Uterus (tissue), 3 donors: ENCODE measurements at regions not wholly inside any gene's neighbourhood (a gene's known extent, or its start where the extent isn't known, plus 50 kb on each side); places are given as distances from the start of the nearest gene placed in this dataset.

Experiments
- DNase-seq, 2 donors: peaks; one replicate each; pipeline ENCODE4 v3.0.0-alpha.2; 2019 to 2020
- H3K27ac ChIP-seq, 2 donors: fragments of 200-600 bp; sonication (generic); 1 replicate in 1 of 2; 2 replicates in 1 of 2; pipeline ENCODE4 v1.5.1; 2016 to 2018
- H3K27me3 ChIP-seq, 2 donors: fragments of 200-600 bp; sonication (generic); one replicate each; pipeline ENCODE4 v1.5.1; 2018 to 2019; ENCODE audit warnings: control low read depth in 1 of 2
- H3K36me3 ChIP-seq, 2 donors: fragments of 200-600 bp; sonication (generic); one replicate each; pipeline ENCODE4 v1.5.1; 2019; ENCODE audit warnings: control low read depth in 1 of 2
- H3K4me1 ChIP-seq, 2 donors: fragments of 200-600 bp; sonication (generic); one replicate each; pipeline ENCODE4 v1.5.1; 2018 to 2019; ENCODE audit warnings: control low read depth in 1 of 2
- H3K4me3 ChIP-seq, 2 donors: fragments of 200-600 bp; sonication (generic); 1 replicate in 1 of 2; 2 replicates in 1 of 2; pipeline ENCODE4 v1.5.1; 2018 to 2019; ENCODE audit warnings: mild to moderate bottlenecking in 1 of 2
- H3K9me3 ChIP-seq, 2 donors: fragments of 200-600 bp; sonication (generic); one replicate each; pipeline ENCODE4 v1.5.1; 2019; ENCODE audit warnings: control low read depth in 1 of 2
- POLR2A ChIP-seq, 2 donors: fragments of 450-650 bp; IDR thresholded peaks; one replicate each; pipeline ENCODE4 v1.6.1; 2016; ENCODE audit warnings: antibody characterized with exemption in 2 of 2, mild to moderate bottlenecking in 1 of 2, moderate library complexity in 1 of 2
- intact Hi-C: fragments of 100-400 bp; cut with DNase I; formaldehyde crosslinking; loops from one replicate; pipeline ENCODE4 v1.15.1; 2023; ENCODE audit warnings: low total_unique reads
- TF ChIP-seq, protein P1 (sequence below), 4 experiments: fragments of 200-600 bp in 2 of 4; fragments of 450-650 bp in 2 of 4; sonication (generic) in 2 of 4; IDR thresholded peaks; one replicate each; pipeline ENCODE4 v1.5.1; 2016 to 2019; ENCODE audit warnings: antibody characterized with exemption in 4 of 4, mild to moderate bottlenecking in 2 of 4, moderate library complexity in 1 of 4
- donor health status: DM: yes; HTN: yes; CAD: no.

DNA sequence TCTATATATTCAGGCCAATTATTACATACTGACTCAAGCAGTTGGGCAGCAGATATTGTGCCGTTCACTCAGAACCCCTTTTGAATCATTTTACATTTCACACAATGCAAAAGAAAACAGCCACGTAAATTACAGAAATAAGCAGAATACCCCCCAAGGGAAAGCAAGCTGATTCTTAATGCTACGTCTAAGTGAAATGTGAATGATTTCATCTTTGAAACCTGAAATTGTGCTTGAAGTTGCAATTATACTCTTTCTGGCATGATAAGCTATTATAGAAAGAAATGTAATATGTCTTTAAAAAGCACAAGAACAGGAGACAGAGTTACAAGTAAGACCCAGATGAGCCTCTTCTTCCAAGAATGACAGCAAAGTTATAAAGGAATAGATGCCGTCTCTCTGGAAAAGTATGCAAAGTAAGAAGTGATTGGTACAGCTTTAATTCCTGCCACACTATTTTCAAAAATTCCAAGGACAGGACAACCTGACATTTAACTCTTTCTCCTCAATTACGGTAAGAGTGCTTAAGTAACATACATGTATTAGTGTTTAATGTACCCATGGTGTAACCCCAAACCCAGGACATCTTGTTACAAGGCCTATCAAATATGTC, 891.5 kb upstream of the ADGRL2 start:
- DNase-seq: no peak
- TF ChIP-seq, protein P1, sequence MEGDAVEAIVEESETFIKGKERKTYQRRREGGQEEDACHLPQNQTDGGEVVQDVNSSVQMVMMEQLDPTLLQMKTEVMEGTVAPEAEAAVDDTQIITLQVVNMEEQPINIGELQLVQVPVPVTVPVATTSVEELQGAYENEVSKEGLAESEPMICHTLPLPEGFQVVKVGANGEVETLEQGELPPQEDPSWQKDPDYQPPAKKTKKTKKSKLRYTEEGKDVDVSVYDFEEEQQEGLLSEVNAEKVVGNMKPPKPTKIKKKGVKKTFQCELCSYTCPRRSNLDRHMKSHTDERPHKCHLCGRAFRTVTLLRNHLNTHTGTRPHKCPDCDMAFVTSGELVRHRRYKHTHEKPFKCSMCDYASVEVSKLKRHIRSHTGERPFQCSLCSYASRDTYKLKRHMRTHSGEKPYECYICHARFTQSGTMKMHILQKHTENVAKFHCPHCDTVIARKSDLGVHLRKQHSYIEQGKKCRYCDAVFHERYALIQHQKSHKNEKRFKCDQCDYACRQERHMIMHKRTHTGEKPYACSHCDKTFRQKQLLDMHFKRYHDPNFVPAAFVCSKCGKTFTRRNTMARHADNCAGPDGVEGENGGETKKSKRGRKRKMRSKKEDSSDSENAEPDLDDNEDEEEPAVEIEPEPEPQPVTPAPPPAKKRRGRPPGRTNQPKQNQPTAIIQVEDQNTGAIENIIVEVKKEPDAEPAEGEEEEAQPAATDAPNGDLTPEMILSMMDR (IDR thresholded peaks at IDR 0.05): no peak
- TF ChIP-seq POLR2A (IDR thresholded peaks at IDR 0.05): no peak
- Histone ChIP-seq H3K36me3 (no peaks in the 10 kb centered on the region), H3K4me3 (no peak overlapping the region), H3K9me3 (no peaks in the 10 kb centered on the region), H3K27ac (no peak overlapping the region), H3K4me1 (no peaks in the 10 kb centered on the region), H3K27me3 (no peaks in the 10 kb centered on the region)
- intact Hi-C loops: no loop called here

DNA sequence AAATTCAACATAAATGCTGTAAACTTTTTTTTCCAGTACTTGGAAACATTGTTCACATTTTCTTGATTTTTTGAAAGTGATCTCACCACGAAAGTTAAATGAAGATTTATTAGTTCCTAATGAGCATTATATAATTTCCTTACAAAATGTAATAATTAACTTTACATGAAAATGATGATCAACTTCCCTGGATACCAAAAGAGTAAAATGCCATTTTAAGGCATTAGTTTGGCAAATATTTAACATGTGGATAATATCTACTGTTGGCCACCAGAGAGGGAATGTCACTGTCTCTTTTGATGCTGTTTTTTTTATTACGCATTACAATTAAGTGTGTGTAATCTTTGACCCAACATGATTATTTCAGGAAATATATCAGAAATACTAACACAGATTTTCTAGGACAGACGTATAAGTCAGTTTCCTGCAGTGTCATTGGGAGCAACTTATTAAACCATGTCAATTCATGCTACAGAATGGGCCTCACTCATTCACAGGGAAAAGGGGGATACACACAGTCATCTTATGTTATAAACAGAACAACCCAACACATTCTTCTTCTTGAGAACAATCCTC, 903.9 kb upstream of the ADGRL2 start:
- TF ChIP-seq, protein P1 (IDR thresholded peaks at IDR 0.05): no peak
- no peak for TF ChIP-seq POLR2A (IDR thresholded peaks at IDR 0.05)
- Histone ChIP-seq H3K9me3 (no peaks in the 10 kb centered on the region), H3K4me3 (no peak overlapping the region), H3K27ac (no peak overlapping the region), H3K36me3 (no peaks in the 10 kb centered on the region), H3K4me1 (no peaks in the 10 kb centered on the region), H3K27me3 (no peaks in the 10 kb centered on the region)
- intact Hi-C loops: no loop called here
- no peak for DNase-seq

DNA sequence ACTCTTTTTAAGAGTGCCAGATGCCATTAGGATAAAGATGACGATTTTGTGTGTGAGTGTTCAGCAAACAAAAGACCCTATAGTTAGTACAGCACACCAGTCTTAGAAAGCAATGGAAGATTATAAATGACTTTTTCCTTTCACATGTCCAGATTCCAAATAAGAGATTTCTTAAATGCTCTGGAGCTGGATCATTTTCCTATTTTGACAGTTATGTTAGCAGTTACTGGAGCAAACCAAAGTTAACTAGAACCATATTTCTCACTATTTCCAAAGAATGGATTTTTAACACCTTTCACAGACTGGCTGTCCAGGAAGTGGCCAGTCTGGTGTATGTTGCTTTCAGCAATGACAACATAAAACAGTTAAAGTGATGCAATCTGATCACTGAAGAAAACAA, 905.8 kb upstream of the ADGRL2 start:
- H3K27me3 ChIP-seq: no peaks in the 10 kb centered on the region
- DNase-seq: no peak
- intact Hi-C loops: no loop called here
- no peak overlapping the region for H3K27ac ChIP-seq
- TF ChIP-seq POLR2A (IDR thresholded peaks at IDR 0.05): no peak
- TF ChIP-seq, protein P1 (IDR thresholded peaks at IDR 0.05): no peak
- H3K4me3 ChIP-seq: no peak overlapping the region
- no peaks in the 10 kb centered on the region for H3K9me3 ChIP-seq
- H3K4me1 ChIP-seq: no peaks in the 10 kb centered on the region
- H3K36me3 ChIP-seq: no peaks in the 10 kb centered on the region

DNA sequence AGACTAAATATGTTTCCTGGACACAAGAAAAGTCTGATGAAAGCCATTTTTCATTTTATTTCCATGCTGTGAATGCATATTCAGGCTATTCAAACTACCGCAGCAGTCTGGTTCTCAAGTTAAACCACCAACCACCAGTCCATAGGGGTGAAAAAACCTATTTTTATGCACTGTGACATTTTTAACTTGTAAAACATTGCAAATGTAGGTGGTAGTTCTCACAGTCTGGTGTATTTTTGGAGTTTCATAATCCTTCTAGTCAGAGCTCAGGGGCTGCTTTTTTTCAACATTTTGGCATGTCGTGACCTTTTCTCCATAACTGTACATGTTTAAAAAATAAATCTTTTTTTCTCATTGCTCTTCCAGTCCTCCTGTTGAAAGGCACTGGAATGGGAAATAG, 907.6 kb upstream of the ADGRL2 start:
- no peak for DNase-seq
- Histone ChIP-seq H3K4me3 (no peak overlapping the region), H3K27ac (no peak overlapping the region), H3K27me3 (no peaks in the 10 kb centered on the region), H3K4me1 (no peaks in the 10 kb centered on the region), H3K36me3 (no peaks in the 10 kb centered on the region), H3K9me3 (no peaks in the 10 kb centered on the region)
- TF ChIP-seq, protein P1 (IDR thresholded peaks at IDR 0.05): no peak
- TF ChIP-seq POLR2A (IDR thresholded peaks at IDR 0.05): no peak
- intact Hi-C loops: no loop called here

DNA sequence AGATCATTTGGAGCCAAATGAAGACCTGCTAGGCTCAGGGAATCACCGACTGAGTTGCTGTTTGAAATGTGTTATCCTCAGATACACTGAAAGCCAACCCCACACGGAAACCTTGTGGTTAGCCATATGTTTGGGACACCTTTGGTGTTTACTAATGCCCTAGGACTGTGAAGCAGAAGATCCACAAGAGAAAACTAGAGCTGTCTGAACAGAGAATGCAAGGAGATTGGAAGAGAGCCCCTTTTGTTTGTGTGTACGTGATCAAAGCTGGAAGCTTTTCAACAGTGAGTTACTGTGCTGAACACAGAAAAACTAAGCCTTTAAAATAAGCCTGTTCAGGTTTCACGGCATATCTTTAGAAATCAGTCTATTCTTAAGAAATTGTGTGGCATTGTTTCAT, 908.2 kb upstream of the ADGRL2 start:
- no peak for DNase-seq
- Histone ChIP-seq H3K9me3 (no peaks in the 10 kb centered on the region), H3K36me3 (no peaks in the 10 kb centered on the region), H3K4me3 (no peak overlapping the region), H3K4me1 (no peaks in the 10 kb centered on the region), H3K27me3 (no peaks in the 10 kb centered on the region), H3K27ac (no peak overlapping the region)
- intact Hi-C loops: no loop called here
- TF ChIP-seq, protein P1 (IDR thresholded peaks at IDR 0.05): no peak
- TF ChIP-seq POLR2A (IDR thresholded peaks at IDR 0.05): no peak
